ENCODE measurements at regions not wholly inside any gene's neighbourhood (a gene's known extent, or its start where the extent isn't known, plus 50 kb on each side); places are given as distances from the start of the nearest gene placed in this dataset.

- Histone ChIP-seq H4K8ac (replicated peaks; ENCODE audit: insufficient read length, low read depth, low read length) (no peak overlapping the region), H3K79me1 (ENCODE audit: insufficient read depth, low read depth, low read length, poor library complexity, severe bottlenecking) (no peaks in the 10 kb centered on the region), H3K4me1 (ENCODE audit: insufficient read depth, low read length) (no peaks in the 10 kb centered on the region), H2AK5ac (ENCODE audit: insufficient read length, low read length) (no peak overlapping the region), H2BK15ac (ENCODE audit: low read depth, low read length) (no peak overlapping the region), H3K79me2 (ENCODE audit: insufficient read depth, low read length) (no peaks in the 10 kb centered on the region), H3K9ac (ENCODE audit: extremely low read depth, insufficient read length, low read length) (no peak overlapping the region), H3K27ac (ENCODE audit: insufficient read length, low read depth, low read length) (no peak overlapping the region), H2BK20ac (ENCODE audit: low read depth, low read length, poor library complexity, severe bottlenecking) (no peak overlapping the region), H4K20me1 (ENCODE audit: control insufficient read depth, insufficient read depth, insufficient read length) (no peaks in the 10 kb centered on the region), H3K9me3 (ENCODE audit: control insufficient read depth, low read depth, low read length) (no peaks in the 10 kb centered on the region), H3K23ac (ENCODE audit: insufficient read length, low read depth, low read length) (no peak overlapping the region), H3K4ac (ENCODE audit: low read depth, low read length) (no peak overlapping the region), H2BK120ac (ENCODE audit: low read depth, low read length, poor library complexity, severe bottlenecking) (no peak overlapping the region), H3K27me3 (ENCODE audit: insufficient read depth, low read length) (no peaks in the 10 kb centered on the region), H2BK5ac (ENCODE audit: insufficient read length, low read length) (no peak overlapping the region), H3K18ac (ENCODE audit: insufficient read length, low read depth, low read length) (no peak overlapping the region), H3K4me2 (ENCODE audit: insufficient read depth, insufficient read length, low read length) (no peak overlapping the region), H3T11ph (ENCODE audit: low read length) (no peak overlapping the region), H3K56ac (ENCODE audit: insufficient read length, low read depth, low read length) (no peak overlapping the region), H4K5ac (ENCODE audit: insufficient read length, low read depth, low read length) (no peak overlapping the region), H2AFZ (ENCODE audit: low read length) (no peak overlapping the region), H3K14ac (ENCODE audit: insufficient read depth, low read length) (no peak overlapping the region), H2BK12ac (ENCODE audit: insufficient read length, low read depth, low read length) (no peak overlapping the region), H3K23me2 (ENCODE audit: insufficient read length, low read depth, low read length, poor library complexity, severe bottlenecking) (no peaks in the 10 kb centered on the region), H4K91ac (ENCODE audit: insufficient read length, low read depth, low read length) (no peak overlapping the region)
- H3K4me1 Mint-ChIP-seq = peaks cover 0 to 5% of the 10 kb centered on the region in 2 experiments; a peak in 1 of 4 replicates
- H3K36me3 Mint-ChIP-seq (ENCODE audit: insufficient read depth in 1 of 3, low read depth in 3 of 3) = peaks cover 0 to 9% (median 3%) of the 10 kb centered on the region in 3 experiments; a peak in 3 of 7 replicates
- H3K9me3 Mint-ChIP-seq = peaks cover 2 to 4% of the 10 kb centered on the region in 2 experiments; a peak in 4 of 5 replicates
- no CpG with 5 or more reads among the region's 2 CpGs for WGBS (ENCODE audit: extremely low coverage, insufficient read length, low lambda C conversion rate)
- H3K4me3 Mint-ChIP-seq = no peak overlapping the region
- no peak overlapping the region for H3K27ac Mint-ChIP-seq
- no peaks in the 10 kb centered on the region for H3K27me3 Mint-ChIP-seq (ENCODE audit: low read depth)
- TF ChIP-seq CTCF (conservative IDR thresholded peaks at IDR 0.05) = no peak
- no peak for DNase-seq
These were observed 207.5 kb upstream of the SAMSN1 start for GRCh38 chr21:14753466-14754258.

All from H9 (cell line).